Neutrophil (primary cell): ENCODE measurements at regions not wholly inside any gene's neighbourhood (a gene's known extent, or its start where the extent isn't known, plus 50 kb on each side); places are given as distances from the start of the nearest gene placed in this dataset.

ENCODE experiments used
- H3K27ac ChIP-seq: fragments of 200-600 bp; sonication (generic); 2 replicates; pipeline ENCODE4 v1.5.1; 2016; ENCODE audit warnings: mild to moderate bottlenecking, moderate library complexity
- H3K27me3 ChIP-seq: fragments of 200-600 bp; sonication (generic); 2 replicates; pipeline ENCODE4 v1.6.0; 2016; ENCODE audit warnings: mild to moderate bottlenecking
- H3K36me3 ChIP-seq: fragments of 200-600 bp; sonication (generic); 2 replicates; pipeline ENCODE4 v1.5.1; 2017
- H3K4me1 ChIP-seq, 2 experiments: fragments of 200-600 bp in 1 of 2; sonication (generic) in 1 of 2; 1 replicate in 1 of 2; 2 replicates in 1 of 2; pipeline versions ENCODE4 v1.5.1 to v1.6.1; 2013 to 2016; ENCODE audit warnings: low read depth in 1 of 2, low read length in 1 of 2, mild to moderate bottlenecking in 1 of 2, moderate library complexity in 1 of 2; ENCODE audit not compliant: control insufficient read depth in 1 of 2, insufficient read depth in 1 of 2
- H3K4me3 ChIP-seq, 2 experiments: fragments of 200-600 bp in 1 of 2; sonication (generic) in 1 of 2; 1 replicate in 1 of 2; 2 replicates in 1 of 2; pipeline ENCODE4 v1.5.1; 2013 to 2016; ENCODE audit warnings: low read depth in 1 of 2, low read length in 1 of 2, mild to moderate bottlenecking in 1 of 2, moderate library complexity in 1 of 2
- H3K9me3 ChIP-seq: fragments of 200-600 bp; sonication (generic); 2 replicates; pipeline ENCODE4 v1.5.1; 2016
- CTCF ChIP-seq: fragments of 200-600 bp; sonication (generic); IDR thresholded peaks from 2 replicates; pipeline ENCODE4 v1.5.1; 2016; ENCODE audit warnings: antibody characterized with exemption

GRCh38 chr11:92406472-92406871 lies 181.9 kb downstream of the FAT3 start:
- H3K4me3 ChIP-seq, result no peak overlapping the region
- H3K27me3 ChIP-seq, result no peaks in the 10 kb centered on the region
- no peaks in the 10 kb centered on the region for H3K9me3 ChIP-seq
- no peak for TF ChIP-seq CTCF
- no peaks in the 10 kb centered on the region for H3K36me3 ChIP-seq
- H3K27ac ChIP-seq, result no peak overlapping the region
- no peaks in the 10 kb centered on the region for H3K4me1 ChIP-seq

- H3K27ac ChIP-seq, result no peak overlapping the region
- H3K4me3 ChIP-seq, result no peak overlapping the region
- no peaks in the 10 kb centered on the region for H3K27me3 ChIP-seq
- no peaks in the 10 kb centered on the region for H3K9me3 ChIP-seq
- H3K36me3 ChIP-seq, result no peaks in the 10 kb centered on the region
- H3K4me1 ChIP-seq, result no peaks in the 10 kb centered on the region
- TF ChIP-seq CTCF, result no peak
These were observed 184.7 kb downstream of the FAT3 start for GRCh38 chr11:92409355-92409754.

- no peak for TF ChIP-seq CTCF
- Histone ChIP-seq H3K9me3 (no peaks in the 10 kb centered on the region), H3K27ac (no peak overlapping the region), H3K36me3 (no peaks in the 10 kb centered on the region), H3K27me3 (no peaks in the 10 kb centered on the region), H3K4me1 (no peaks in the 10 kb centered on the region), H3K4me3 (no peak overlapping the region)
These were observed 185.3 kb downstream of the FAT3 start for GRCh38 chr11:92409956-92410355.

GRCh38 chr11:92410526-92410925 lies 185.9 kb downstream of the FAT3 start:
- Histone ChIP-seq H3K36me3 (no peaks in the 10 kb centered on the region), H3K9me3 (no peaks in the 10 kb centered on the region), H3K27ac (no peak overlapping the region), H3K27me3 (no peaks in the 10 kb centered on the region), H3K4me3 (no peak overlapping the region), H3K4me1 (no peaks in the 10 kb centered on the region)
- TF ChIP-seq CTCF, result no peak

GRCh38 chr11:92411431-92411830 lies 186.8 kb downstream of the FAT3 start:
- H3K27ac ChIP-seq, result no peak overlapping the region
- H3K36me3 ChIP-seq, result no peaks in the 10 kb centered on the region
- no peak for TF ChIP-seq CTCF
- no peaks in the 10 kb centered on the region for H3K9me3 ChIP-seq
- H3K27me3 ChIP-seq, result no peaks in the 10 kb centered on the region
- H3K4me1 ChIP-seq, result no peaks in the 10 kb centered on the region
- no peak overlapping the region for H3K4me3 ChIP-seq
